ENCODE measurements at regions not wholly inside any gene's neighbourhood (a gene's known extent, or its start where the extent isn't known, plus 50 kb on each side); places are given as distances from the start of the nearest gene placed in this dataset.

- TF ChIP-seq, protein P1, sequence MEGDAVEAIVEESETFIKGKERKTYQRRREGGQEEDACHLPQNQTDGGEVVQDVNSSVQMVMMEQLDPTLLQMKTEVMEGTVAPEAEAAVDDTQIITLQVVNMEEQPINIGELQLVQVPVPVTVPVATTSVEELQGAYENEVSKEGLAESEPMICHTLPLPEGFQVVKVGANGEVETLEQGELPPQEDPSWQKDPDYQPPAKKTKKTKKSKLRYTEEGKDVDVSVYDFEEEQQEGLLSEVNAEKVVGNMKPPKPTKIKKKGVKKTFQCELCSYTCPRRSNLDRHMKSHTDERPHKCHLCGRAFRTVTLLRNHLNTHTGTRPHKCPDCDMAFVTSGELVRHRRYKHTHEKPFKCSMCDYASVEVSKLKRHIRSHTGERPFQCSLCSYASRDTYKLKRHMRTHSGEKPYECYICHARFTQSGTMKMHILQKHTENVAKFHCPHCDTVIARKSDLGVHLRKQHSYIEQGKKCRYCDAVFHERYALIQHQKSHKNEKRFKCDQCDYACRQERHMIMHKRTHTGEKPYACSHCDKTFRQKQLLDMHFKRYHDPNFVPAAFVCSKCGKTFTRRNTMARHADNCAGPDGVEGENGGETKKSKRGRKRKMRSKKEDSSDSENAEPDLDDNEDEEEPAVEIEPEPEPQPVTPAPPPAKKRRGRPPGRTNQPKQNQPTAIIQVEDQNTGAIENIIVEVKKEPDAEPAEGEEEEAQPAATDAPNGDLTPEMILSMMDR (IDR thresholded peaks at IDR 0.05) = peak in 1 of 6 experiments; percentile 14
- TF ChIP-seq POLR2A (IDR thresholded peaks at IDR 0.05) = no peak
Measured at GRCh38 chr9:99451112-99451606, 229.1 kb downstream of the SEC61B start.

Measured in thyroid gland (tissue), 4 donors.